PFSK-1 (cell line): ENCODE measurements at regions not wholly inside any gene's neighbourhood (a gene's known extent, or its start where the extent isn't known, plus 50 kb on each side); places are given as distances from the start of the nearest gene placed in this dataset.

Source experiments
- FOXP2 ChIP-seq: optimal IDR thresholded peaks from 2 replicates; pipeline ENCODE3; 2011; ENCODE audit warnings: borderline replicate concordance, control low read depth, inconsistent platforms; ENCODE audit not compliant: insufficient read depth; ENCODE audit errors: extremely low read length, extremely low read depth
- POLR2AphosphoS5 ChIP-seq: IDR thresholded peaks from 2 replicates; pipeline ENCODE4 v1.6.1; 2012; ENCODE audit warnings: low read depth, mild to moderate bottlenecking, control low read depth, low read length, moderate library complexity
- SIN3A ChIP-seq: IDR thresholded peaks from 2 replicates; pipeline ENCODE4 v1.6.1; 2012; ENCODE audit warnings: mild to moderate bottlenecking, low read length, moderate library complexity, borderline replicate concordance; ENCODE audit not compliant: insufficient read depth
- TAF1 ChIP-seq: IDR thresholded peaks from 2 replicates; pipeline ENCODE4 v1.6.1; 2012; ENCODE audit warnings: low read length, control low read depth, borderline replicate concordance; ENCODE audit not compliant: insufficient read depth
- TF ChIP-seq, protein P1 (sequence below), 2 experiments: IDR thresholded peaks; 2 replicates each; pipeline versions ENCODE4 v1.6.1 to v1.8.0; 2011 to 2012; ENCODE audit warnings: low read depth in 2 of 2, low read length in 2 of 2, control low read depth in 1 of 2, inconsistent platforms in 1 of 2, mild to moderate bottlenecking in 1 of 2, moderate library complexity in 1 of 2; ENCODE audit not compliant: insufficient read depth in 1 of 2

DNA sequence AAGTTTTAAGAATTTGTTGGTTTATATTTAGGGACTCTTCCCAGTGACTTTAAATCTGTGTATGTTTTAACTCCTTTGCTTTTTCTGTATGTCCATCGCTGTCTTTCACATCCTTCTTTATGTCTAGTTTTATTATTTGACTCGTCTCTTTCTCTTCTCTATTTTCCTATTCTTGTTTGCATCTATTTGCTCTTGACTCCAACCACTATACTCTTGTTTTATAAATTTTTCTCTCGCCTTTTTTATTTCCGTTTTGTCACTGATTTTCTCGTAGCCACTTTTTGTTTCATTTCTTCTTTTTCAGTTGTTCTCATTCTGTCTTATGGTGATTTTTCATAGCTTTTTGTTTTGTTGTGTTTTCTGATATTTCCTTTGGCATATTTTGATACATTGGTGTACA lies 170.5 kb upstream of the NETO1 start:
- TF ChIP-seq, protein P1, sequence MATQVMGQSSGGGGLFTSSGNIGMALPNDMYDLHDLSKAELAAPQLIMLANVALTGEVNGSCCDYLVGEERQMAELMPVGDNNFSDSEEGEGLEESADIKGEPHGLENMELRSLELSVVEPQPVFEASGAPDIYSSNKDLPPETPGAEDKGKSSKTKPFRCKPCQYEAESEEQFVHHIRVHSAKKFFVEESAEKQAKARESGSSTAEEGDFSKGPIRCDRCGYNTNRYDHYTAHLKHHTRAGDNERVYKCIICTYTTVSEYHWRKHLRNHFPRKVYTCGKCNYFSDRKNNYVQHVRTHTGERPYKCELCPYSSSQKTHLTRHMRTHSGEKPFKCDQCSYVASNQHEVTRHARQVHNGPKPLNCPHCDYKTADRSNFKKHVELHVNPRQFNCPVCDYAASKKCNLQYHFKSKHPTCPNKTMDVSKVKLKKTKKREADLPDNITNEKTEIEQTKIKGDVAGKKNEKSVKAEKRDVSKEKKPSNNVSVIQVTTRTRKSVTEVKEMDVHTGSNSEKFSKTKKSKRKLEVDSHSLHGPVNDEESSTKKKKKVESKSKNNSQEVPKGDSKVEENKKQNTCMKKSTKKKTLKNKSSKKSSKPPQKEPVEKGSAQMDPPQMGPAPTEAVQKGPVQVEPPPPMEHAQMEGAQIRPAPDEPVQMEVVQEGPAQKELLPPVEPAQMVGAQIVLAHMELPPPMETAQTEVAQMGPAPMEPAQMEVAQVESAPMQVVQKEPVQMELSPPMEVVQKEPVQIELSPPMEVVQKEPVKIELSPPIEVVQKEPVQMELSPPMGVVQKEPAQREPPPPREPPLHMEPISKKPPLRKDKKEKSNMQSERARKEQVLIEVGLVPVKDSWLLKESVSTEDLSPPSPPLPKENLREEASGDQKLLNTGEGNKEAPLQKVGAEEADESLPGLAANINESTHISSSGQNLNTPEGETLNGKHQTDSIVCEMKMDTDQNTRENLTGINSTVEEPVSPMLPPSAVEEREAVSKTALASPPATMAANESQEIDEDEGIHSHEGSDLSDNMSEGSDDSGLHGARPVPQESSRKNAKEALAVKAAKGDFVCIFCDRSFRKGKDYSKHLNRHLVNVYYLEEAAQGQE (IDR thresholded peaks at IDR 0.05; ENCODE audit: insufficient read depth in 1 of 2, low read depth in 2 of 2, low read length in 2 of 2) = no peak
- TF ChIP-seq FOXP2 (no peak), SIN3A (no peak), POLR2AphosphoS5 (no peak), TAF1 (no peak)

GRCh38 chr18:73023975-73024374 lies 156.2 kb upstream of the NETO1 start:
- no peak for TF ChIP-seq TAF1
- TF ChIP-seq, protein P1 (IDR thresholded peaks at IDR 0.05; ENCODE audit: insufficient read depth in 1 of 2, low read depth in 2 of 2, low read length in 2 of 2) = no peak
- no peak for TF ChIP-seq FOXP2
- no peak for TF ChIP-seq POLR2AphosphoS5
- TF ChIP-seq SIN3A = no peak

GRCh38 chr18:73009691-73010090 lies 141.9 kb upstream of the NETO1 start:
- TF ChIP-seq FOXP2 (no peak), TAF1 (no peak), SIN3A (no peak), POLR2AphosphoS5 (no peak)
- TF ChIP-seq, protein P1 (IDR thresholded peaks at IDR 0.05; ENCODE audit: insufficient read depth in 1 of 2, low read depth in 2 of 2, low read length in 2 of 2) = no peak

- TF ChIP-seq TAF1 (no peak), FOXP2 (no peak), SIN3A (no peak), POLR2AphosphoS5 (no peak)
- TF ChIP-seq, protein P1 (IDR thresholded peaks at IDR 0.05; ENCODE audit: insufficient read depth in 1 of 2, low read depth in 2 of 2, low read length in 2 of 2) = no peak
These were observed 140.1 kb upstream of the NETO1 start for GRCh38 chr18:73007915-73008308.

- TF ChIP-seq FOXP2 (no peak), POLR2AphosphoS5 (no peak), TAF1 (no peak), SIN3A (no peak)
- TF ChIP-seq, protein P1 (IDR thresholded peaks at IDR 0.05; ENCODE audit: insufficient read depth in 1 of 2, low read depth in 2 of 2, low read length in 2 of 2) = no peak
These were observed 139.6 kb upstream of the NETO1 start for GRCh38 chr18:73007195-73007914.
